Endodermal cell (in vitro differentiated cells): ENCODE measurements at regions not wholly inside any gene's neighbourhood (a gene's known extent, or its start where the extent isn't known, plus 50 kb on each side); places are given as distances from the start of the nearest gene placed in this dataset.

Source experiments
- DNase-seq: peaks from one replicate; pipeline ENCODE4 v3.0.0-alpha.2; 2017
- H3K27ac ChIP-seq: 2 replicates; pipeline ENCODE4 v1.5.1; 2013; ENCODE audit warnings: mild to moderate bottlenecking, low read depth, low read length, moderate library complexity
- H3K27me3 ChIP-seq: 2 replicates; pipeline ENCODE4 v1.6.1; 2013; ENCODE audit warnings: mild to moderate bottlenecking, low read length, moderate library complexity; ENCODE audit not compliant: insufficient read depth, control insufficient read depth, poor library complexity, severe bottlenecking
- H3K36me3 ChIP-seq: 2 replicates; pipeline ENCODE4 v1.7.0; 2013; ENCODE audit warnings: mild to moderate bottlenecking, low read length, moderate library complexity; ENCODE audit not compliant: control insufficient read depth, insufficient read depth
- H3K4me1 ChIP-seq: one replicate; pipeline ENCODE4 v1.7.0; 2013; ENCODE audit warnings: low read length; ENCODE audit not compliant: control insufficient read depth, insufficient read depth
- H3K4me3 ChIP-seq: 2 replicates; pipeline ENCODE4 v1.5.1; 2013; ENCODE audit warnings: mild to moderate bottlenecking, low read length, moderate library complexity
- H3K9ac ChIP-seq: 2 replicates; pipeline ENCODE4 v1.6.1; 2013; ENCODE audit warnings: mild to moderate bottlenecking, low read length, moderate library complexity; ENCODE audit not compliant: poor library complexity, severe bottlenecking; ENCODE audit errors: extremely low read depth
- H3K9me3 ChIP-seq: 2 replicates; pipeline ENCODE4 v1.6.1; 2013; ENCODE audit warnings: mild to moderate bottlenecking, low read length, moderate library complexity; ENCODE audit not compliant: control insufficient read depth
- H3K27ac Mint-ChIP-seq: 2 replicates; pipeline ENCODE4 v1.8.0; 2020; ENCODE audit warnings: mixed read lengths
- H3K27me3 Mint-ChIP-seq: 2 replicates; pipeline ENCODE4 v1.8.0; 2021; ENCODE audit warnings: mild to moderate bottlenecking, mixed read lengths; ENCODE audit not compliant: insufficient read depth
- H3K36me3 Mint-ChIP-seq: 2 replicates; pipeline ENCODE4 v1.8.0; 2020; ENCODE audit warnings: low read depth, mixed read lengths
- H3K4me1 Mint-ChIP-seq: 2 replicates; pipeline ENCODE4 v1.8.0; 2020; ENCODE audit warnings: mixed read lengths
- H3K4me3 Mint-ChIP-seq: 2 replicates; pipeline ENCODE4 v1.8.0; 2020; ENCODE audit warnings: mild to moderate bottlenecking, moderate library complexity, mixed read lengths
- H3K9me3 Mint-ChIP-seq: 2 replicates; pipeline ENCODE4 v1.8.0; 2020; ENCODE audit warnings: mild to moderate bottlenecking, mixed read lengths
- WGBS, 2 experiments: methylation state at CpG; one replicate each; pipeline versions ENCODE4 v1.1.5 to v1.1.7; 2013; ENCODE audit warnings: missing lambda C conversion rate in 2 of 2, mixed read lengths in 1 of 2; ENCODE audit not compliant: insufficient coverage in 1 of 2, insufficient read length in 1 of 2; 5-methylcytosine and 5-hydroxymethylcytosine counted together
- TF ChIP-seq, protein P1 (sequence below): fragments of 200-600 bp; sonication (generic); conservative IDR thresholded peaks from 2 replicates; pipeline ENCODE4 v1.5.0; 2021; ENCODE audit warnings: antibody characterized with exemption, mild to moderate bottlenecking

DNA sequence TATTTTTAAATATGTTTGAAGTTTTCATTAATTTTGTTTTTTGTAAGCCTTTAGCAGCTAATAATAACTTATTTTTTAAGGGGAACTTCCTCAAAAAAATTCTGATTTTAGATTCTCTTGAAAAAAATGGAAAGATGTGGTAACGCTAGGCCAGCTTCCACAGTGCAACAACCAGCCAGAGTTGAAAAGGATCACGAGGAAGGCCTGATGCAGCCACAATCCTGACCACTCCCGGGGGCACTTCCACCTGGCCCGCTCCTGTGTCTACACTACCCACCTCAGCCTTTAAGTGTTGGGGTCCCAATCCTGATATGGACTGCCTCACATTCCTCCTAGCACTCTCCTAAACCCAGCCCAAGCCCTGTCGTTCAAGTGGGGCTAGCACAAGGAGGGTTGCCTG is 101.1 kb downstream of the TMEM17 start:
- Mint-ChIP-seq H3K9me3 (peaks cover 7% of the 10 kb centered on the region), H3K27me3 (peaks cover 4% of the 10 kb centered on the region), H3K27ac (no peak overlapping the region), H3K4me3 (no peak overlapping the region), H3K4me1 (no peaks in the 10 kb centered on the region), H3K36me3 (no peaks in the 10 kb centered on the region)
- Histone ChIP-seq H3K27ac (no peak overlapping the region), H3K4me3 (no peak overlapping the region), H3K4me1 (no peaks in the 10 kb centered on the region), H3K36me3 (no peaks in the 10 kb centered on the region), H3K9me3 (peaks cover 7% of the 10 kb centered on the region), H3K27me3 (no peaks in the 10 kb centered on the region), H3K9ac (no peak overlapping the region)
- TF ChIP-seq, protein P1, sequence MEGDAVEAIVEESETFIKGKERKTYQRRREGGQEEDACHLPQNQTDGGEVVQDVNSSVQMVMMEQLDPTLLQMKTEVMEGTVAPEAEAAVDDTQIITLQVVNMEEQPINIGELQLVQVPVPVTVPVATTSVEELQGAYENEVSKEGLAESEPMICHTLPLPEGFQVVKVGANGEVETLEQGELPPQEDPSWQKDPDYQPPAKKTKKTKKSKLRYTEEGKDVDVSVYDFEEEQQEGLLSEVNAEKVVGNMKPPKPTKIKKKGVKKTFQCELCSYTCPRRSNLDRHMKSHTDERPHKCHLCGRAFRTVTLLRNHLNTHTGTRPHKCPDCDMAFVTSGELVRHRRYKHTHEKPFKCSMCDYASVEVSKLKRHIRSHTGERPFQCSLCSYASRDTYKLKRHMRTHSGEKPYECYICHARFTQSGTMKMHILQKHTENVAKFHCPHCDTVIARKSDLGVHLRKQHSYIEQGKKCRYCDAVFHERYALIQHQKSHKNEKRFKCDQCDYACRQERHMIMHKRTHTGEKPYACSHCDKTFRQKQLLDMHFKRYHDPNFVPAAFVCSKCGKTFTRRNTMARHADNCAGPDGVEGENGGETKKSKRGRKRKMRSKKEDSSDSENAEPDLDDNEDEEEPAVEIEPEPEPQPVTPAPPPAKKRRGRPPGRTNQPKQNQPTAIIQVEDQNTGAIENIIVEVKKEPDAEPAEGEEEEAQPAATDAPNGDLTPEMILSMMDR = no peak
- DNase-seq = no peak
- WGBS, 2 experiments = 90 to 95% methylated on average over 3 to 5 of the region's 5 CpGs

DNA sequence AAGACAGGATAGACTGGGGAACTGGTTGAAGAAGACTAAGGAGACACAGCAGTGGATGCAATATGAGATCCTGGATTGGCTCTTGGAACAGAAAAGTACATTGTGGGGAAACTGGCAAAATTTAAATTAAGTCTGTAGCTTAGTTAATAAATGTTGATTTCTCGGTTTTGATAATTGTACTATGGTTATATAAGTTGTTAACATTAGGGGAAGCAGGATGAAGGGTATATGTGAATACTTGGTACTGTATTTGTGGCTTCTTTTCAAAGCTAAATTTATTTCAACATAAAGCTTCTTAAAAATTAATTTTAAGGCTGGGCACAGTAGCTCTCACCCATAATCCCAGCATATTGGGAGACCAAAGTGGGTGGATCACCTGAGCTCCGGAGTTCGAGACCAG is 103.8 kb downstream of the TMEM17 start:
- TF ChIP-seq, protein P1 = no peak
- Histone ChIP-seq H3K9ac (no peak overlapping the region), H3K27me3 (no peaks in the 10 kb centered on the region), H3K4me1 (no peaks in the 10 kb centered on the region), H3K27ac (no peak overlapping the region), H3K9me3 (peaks cover 7% of the 10 kb centered on the region), H3K4me3 (no peak overlapping the region), H3K36me3 (no peaks in the 10 kb centered on the region)
- DNase-seq = no peak
- Mint-ChIP-seq H3K36me3 (no peaks in the 10 kb centered on the region), H3K4me3 (no peak overlapping the region), H3K27ac (no peak overlapping the region), H3K4me1 (no peaks in the 10 kb centered on the region), H3K9me3 (peaks cover 7% of the 10 kb centered on the region), H3K27me3 (no peaks in the 10 kb centered on the region)
- 92 to 95% methylated on average over 2 to 3 of the region's 3 CpGs for WGBS, 2 experiments

DNA sequence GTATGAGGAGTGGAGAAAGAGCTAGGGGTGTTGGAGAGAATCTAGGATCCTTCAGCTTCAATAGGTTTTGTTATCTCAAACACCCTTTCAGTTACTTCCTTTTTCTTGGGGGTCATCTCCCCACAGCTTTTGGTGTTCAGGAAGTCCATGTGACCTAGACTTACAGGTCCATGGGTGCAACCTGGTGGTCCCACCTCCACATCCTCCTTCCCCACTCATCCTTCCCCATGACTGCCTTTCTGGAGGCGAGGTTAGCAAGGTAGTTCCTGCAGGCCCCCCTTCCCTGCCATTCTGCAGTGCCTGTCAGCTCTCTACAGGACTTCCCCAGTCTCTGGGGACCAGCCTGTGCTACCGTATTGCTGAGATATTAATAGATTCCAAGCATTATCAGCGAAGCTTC is 107.6 kb downstream of the TMEM17 start:
- TF ChIP-seq, protein P1 = no peak
- Histone ChIP-seq H3K9ac (no peak overlapping the region), H3K4me3 (no peak overlapping the region), H3K27me3 (no peaks in the 10 kb centered on the region), H3K36me3 (no peaks in the 10 kb centered on the region), H3K4me1 (no peaks in the 10 kb centered on the region), H3K27ac (no peak overlapping the region), H3K9me3 (peaks cover 7% of the 10 kb centered on the region)
- Mint-ChIP-seq H3K27me3 (no peaks in the 10 kb centered on the region), H3K9me3 (peaks cover 3% of the 10 kb centered on the region), H3K27ac (no peak overlapping the region), H3K4me3 (no peak overlapping the region), H3K36me3 (no peaks in the 10 kb centered on the region), H3K4me1 (no peaks in the 10 kb centered on the region)
- no peak for DNase-seq
- WGBS, 2 experiments = 93 to 94% methylated on average over 2 to 3 of the region's 3 CpGs
